Psoas muscle (tissue), 7 donors: ENCODE measurements at regions not wholly inside any gene's neighbourhood (a gene's known extent, or its start where the extent isn't known, plus 50 kb on each side); places are given as distances from the start of the nearest gene placed in this dataset.
A peak's percentile ranks its signal among the peaks of the same experiment; 100 is the strongest.

Experiments used
- ATAC-seq, 4 donors: fragments of 200-7000 bp; cut with Tn5 transposase; one replicate each; pipeline ENCODE4 v1.9.1; 2020; ENCODE audit warnings: moderate library complexity in 3 of 4, mild to moderate bottlenecking in 2 of 4
- DNase-seq, 2 donors: peaks; one replicate each; pipeline ENCODE4 v3.0.0-alpha.2; 2020
- H3K27ac ChIP-seq: fragments of 200-600 bp; one replicate; pipeline ENCODE4 v1.8.0; 2022
- H3K27me3 ChIP-seq, 3 donors: fragments of 200-600 bp in 1 of 3; one replicate each; pipeline versions ENCODE4 v1.6.1 to v1.8.0; 2013 to 2022; ENCODE audit warnings: low read length in 2 of 3, mild to moderate bottlenecking in 2 of 3, moderate library complexity in 1 of 3; ENCODE audit not compliant: insufficient read depth in 3 of 3
- H3K36me3 ChIP-seq, 2 donors: fragments of 200-600 bp in 1 of 2; one replicate each; pipeline versions ENCODE4 v1.6.1 to v1.8.0; 2013 to 2022; ENCODE audit warnings: low read depth in 1 of 2, mild to moderate bottlenecking in 1 of 2, moderate library complexity in 1 of 2; ENCODE audit not compliant: insufficient read depth in 1 of 2
- H3K4me1 ChIP-seq: fragments of 200-600 bp; one replicate; pipeline ENCODE4 v1.8.0; 2022
- H3K4me3 ChIP-seq: fragments of 200-600 bp; one replicate; pipeline ENCODE4 v1.8.0; 2022; ENCODE audit warnings: mild to moderate bottlenecking
- H3K9me3 ChIP-seq: fragments of 200-600 bp; one replicate; pipeline ENCODE4 v1.8.0; 2022
- WGBS, 3 donors: extraction: QIAGEN DNeasy Blood & Tissue Kit; methylation state at CpG; one replicate each; pipeline versions ENCODE4 v1.1.6 to v1.1.7; 2013; 5-methylcytosine and 5-hydroxymethylcytosine counted together
- intact Hi-C, 2 donors: fragments of 100-400 bp; cut with DNase I; formaldehyde crosslinking; loops; one replicate each; pipeline versions ENCODE4 v1.11.0 to v1.14.2; 2022
- TF ChIP-seq, protein P1 (sequence below): fragments of 200-600 bp; IDR thresholded peaks from one replicate; pipeline ENCODE4 v1.8.0; 2022; ENCODE audit warnings: antibody characterized with exemption
- donor health status: healthy with polysubstance abuse.
- donor health status: DM: no; HTN: no; CAD: no; lungs with moderate emphysema.
- donor health status: Bipolar disorder and iron deficiency.
- donor health status: healthy.
- donor health status: DM: yes; HTN: yes; CAD: no.
- donor health status: DM: no; HTN: no; CAD: no.
- donor health status: DM: yes; HTN: yes; CAD: no.

DNA sequence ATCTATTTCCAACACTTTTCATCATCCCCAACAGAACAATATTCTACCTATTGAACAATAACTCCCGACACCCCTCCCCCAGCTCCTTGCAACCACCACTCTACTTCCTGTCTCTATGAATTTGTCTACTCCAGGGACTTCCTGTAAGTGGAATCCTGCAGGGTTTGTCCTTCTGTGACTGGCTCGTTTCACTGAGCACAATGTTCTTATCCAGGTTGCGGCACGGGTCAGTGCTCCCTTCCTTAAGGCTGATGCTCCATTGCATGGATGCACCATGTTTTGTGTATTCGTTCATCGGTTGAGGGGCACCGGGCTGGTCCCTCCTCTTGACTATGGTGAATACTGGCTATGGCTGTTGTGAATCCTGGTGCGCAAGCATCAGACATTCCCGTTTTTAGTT, 163.2 kb downstream of the TBXT start:
- H3K27me3 ChIP-seq, result peaks cover 0 to 41% (median 20%) of the 10 kb centered on the region in 3 donors

DNA sequence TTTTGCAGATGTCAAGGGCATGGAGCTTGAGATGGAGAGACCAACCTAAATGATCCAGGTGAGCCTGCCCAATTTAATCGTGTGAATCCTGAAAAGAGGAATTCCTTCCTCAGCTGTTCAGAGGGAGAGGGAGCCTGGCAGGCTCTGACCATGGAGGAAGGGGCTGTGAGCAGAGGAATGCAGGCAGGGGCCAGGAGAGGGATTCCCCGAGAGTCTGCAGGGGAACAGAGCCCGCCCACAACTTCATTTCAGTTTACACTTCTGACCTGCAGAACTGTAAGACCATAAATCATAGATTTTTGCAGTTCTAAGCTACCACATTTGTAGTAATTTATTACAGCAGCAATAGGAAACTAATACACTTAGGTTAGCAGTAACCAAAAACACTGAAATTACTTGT, 164.1 kb downstream of the TBXT start:
- intact Hi-C loops, result loop anchor here in 1 of 2 donors (5.0 kb wide), 1 partner anchor 121 kb away; no protein-coding TSS in a partner anchor
- H3K9me3 ChIP-seq, result no peaks in the 10 kb centered on the region
- ATAC-seq (no peak), DNase-seq (no peak)
- H3K4me3 ChIP-seq, result no peak overlapping the region
- 21 to 39% (median 34%) methylated on average over 3 of the region's 3 CpGs for WGBS, 3 donors
- no peaks in the 10 kb centered on the region for H3K36me3 ChIP-seq
- TF ChIP-seq, protein P1, sequence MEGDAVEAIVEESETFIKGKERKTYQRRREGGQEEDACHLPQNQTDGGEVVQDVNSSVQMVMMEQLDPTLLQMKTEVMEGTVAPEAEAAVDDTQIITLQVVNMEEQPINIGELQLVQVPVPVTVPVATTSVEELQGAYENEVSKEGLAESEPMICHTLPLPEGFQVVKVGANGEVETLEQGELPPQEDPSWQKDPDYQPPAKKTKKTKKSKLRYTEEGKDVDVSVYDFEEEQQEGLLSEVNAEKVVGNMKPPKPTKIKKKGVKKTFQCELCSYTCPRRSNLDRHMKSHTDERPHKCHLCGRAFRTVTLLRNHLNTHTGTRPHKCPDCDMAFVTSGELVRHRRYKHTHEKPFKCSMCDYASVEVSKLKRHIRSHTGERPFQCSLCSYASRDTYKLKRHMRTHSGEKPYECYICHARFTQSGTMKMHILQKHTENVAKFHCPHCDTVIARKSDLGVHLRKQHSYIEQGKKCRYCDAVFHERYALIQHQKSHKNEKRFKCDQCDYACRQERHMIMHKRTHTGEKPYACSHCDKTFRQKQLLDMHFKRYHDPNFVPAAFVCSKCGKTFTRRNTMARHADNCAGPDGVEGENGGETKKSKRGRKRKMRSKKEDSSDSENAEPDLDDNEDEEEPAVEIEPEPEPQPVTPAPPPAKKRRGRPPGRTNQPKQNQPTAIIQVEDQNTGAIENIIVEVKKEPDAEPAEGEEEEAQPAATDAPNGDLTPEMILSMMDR, result no peak
- peaks cover 0 to 35% (median 17%) of the 10 kb centered on the region in 3 donors for H3K27me3 ChIP-seq
- no peak overlapping the region for H3K27ac ChIP-seq
- H3K4me1 ChIP-seq, result no peaks in the 10 kb centered on the region

More for the DNA sequence above, 163.2 kb downstream of the TBXT start:
- Histone ChIP-seq H3K27ac (no peak overlapping the region), H3K9me3 (no peaks in the 10 kb centered on the region), H3K36me3 (no peaks in the 10 kb centered on the region), H3K4me1 (no peaks in the 10 kb centered on the region), H3K4me3 (no peak overlapping the region)
- intact Hi-C loops, result loop anchor here in 1 of 2 donors (5.0 kb wide), 1 partner anchor 122 kb away; no protein-coding TSS in a partner anchor
- DNase-seq (no peak), ATAC-seq (no peak)
- 77 to 86% (median 78%) methylated on average over 9 of the region's 9 CpGs for WGBS, 3 donors
- TF ChIP-seq, protein P1, result no peak

DNA sequence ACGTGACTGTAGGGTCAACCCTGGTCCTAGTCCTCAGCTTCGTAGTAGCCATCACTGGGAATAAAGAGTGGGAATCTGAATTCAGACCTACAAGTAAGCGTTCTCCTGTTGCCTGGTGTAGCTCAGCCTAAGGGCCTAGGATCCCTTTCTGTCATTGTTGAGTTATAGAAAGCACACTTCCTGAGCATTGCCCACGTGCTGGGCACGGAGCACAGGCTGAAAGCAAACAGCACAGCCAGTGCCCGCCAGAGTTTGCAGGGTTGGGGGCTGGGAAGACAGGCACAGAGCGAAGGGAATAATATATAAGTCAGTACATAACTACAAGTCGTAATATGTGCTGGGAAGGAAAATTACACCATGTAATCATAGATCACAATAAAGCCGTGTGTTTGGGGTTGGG, 166.3 kb downstream of the TBXT start:
- Histone ChIP-seq H3K27me3 (peaks cover 0 to 14% (median 2%) of the 10 kb centered on the region in 3 donors), H3K9me3 (no peaks in the 10 kb centered on the region), H3K27ac (no peak overlapping the region), H3K36me3 (no peaks in the 10 kb centered on the region), H3K4me3 (no peak overlapping the region), H3K4me1 (no peaks in the 10 kb centered on the region)
- intact Hi-C loops, result loop anchor here in 1 of 2 donors (5.0 kb wide), 1 partner anchor 119 kb away; no protein-coding TSS in a partner anchor
- 75 to 83% (median 79%) methylated on average over 9 of the region's 9 CpGs for WGBS, 3 donors
- TF ChIP-seq, protein P1, result no peak
- no peak for DNase-seq
- ATAC-seq, result no peak

DNA sequence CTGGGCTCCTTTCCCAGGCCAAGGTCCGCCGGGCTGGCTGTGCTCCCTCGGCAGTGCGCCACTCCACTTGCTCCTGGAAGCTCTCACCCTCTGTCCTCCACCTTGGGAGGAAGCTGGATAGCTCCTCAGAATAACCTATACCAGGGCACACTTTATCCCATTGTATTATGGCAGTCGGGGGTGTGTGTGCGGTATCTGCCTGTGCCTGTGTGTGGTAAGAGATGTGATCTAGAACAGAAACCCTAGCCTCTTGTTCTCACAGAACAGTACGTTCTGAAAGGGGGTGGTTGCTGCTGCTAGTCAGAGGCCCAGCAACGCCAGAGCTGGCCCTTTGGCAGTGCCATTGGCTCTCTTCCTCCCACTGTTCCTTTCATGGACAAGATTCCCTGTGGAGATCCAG, 168.4 kb downstream of the TBXT start:
- Histone ChIP-seq H3K27ac (no peak overlapping the region), H3K27me3 (peaks cover 0 to 9% (median 2%) of the 10 kb centered on the region in 3 donors), H3K4me3 (no peak overlapping the region), H3K4me1 (no peaks in the 10 kb centered on the region), H3K36me3 (no peaks in the 10 kb centered on the region), H3K9me3 (no peaks in the 10 kb centered on the region)
- 34 to 62% (median 45%) methylated on average over 8 of the region's 8 CpGs for WGBS, 3 donors
- peak in 1 of 4 donors; percentile 23 for ATAC-seq
- no peak for DNase-seq
- TF ChIP-seq, protein P1, result no peak
- intact Hi-C loops, result no loop called here

DNA sequence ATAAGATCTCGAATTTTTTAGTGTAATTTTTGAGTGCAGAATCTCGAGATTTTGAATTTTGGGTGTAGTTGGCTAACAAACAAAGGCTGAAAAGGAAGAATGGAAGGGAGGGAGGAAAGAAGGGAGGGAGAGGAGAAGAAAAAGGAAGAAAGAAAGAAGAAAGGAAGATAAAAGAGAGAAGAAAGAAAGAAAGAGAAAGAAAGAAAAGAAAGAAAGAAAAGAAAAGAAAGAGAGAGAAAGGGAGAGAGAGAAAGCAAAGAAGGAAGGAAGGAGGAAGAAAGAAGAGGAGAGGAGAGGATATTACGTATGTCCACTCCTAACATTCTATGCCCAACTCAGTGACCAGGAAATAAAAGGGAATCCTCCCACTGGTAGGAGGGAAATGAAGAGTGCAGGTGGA, 169.6 kb downstream of the TBXT start:
- intact Hi-C loops, result no loop called here

More for the DNA sequence above, 169.6 kb downstream of the TBXT start:
- no peak for ATAC-seq
- Histone ChIP-seq H3K4me3 (no peak overlapping the region), H3K9me3 (no peaks in the 10 kb centered on the region), H3K4me1 (no peaks in the 10 kb centered on the region), H3K27me3 (peaks cover 0 to 9% (median 2%) of the 10 kb centered on the region in 3 donors), H3K36me3 (no peaks in the 10 kb centered on the region), H3K27ac (no peak overlapping the region)
- 77 to 85% (median 80%) methylated on average over 3 of the region's 3 CpGs for WGBS, 3 donors
- DNase-seq, result no peak
- TF ChIP-seq, protein P1, result no peak
